WERI-Rb-1 (cell line): ENCODE measurements at regions not wholly inside any gene's neighbourhood (a gene's known extent, or its start where the extent isn't known, plus 50 kb on each side); places are given as distances from the start of the nearest gene placed in this dataset.

Experiments
- DNase-seq: peaks from one replicate; pipeline ENCODE4 v3.0.0-alpha.2; 2020
- H3K27ac ChIP-seq: fragments of 250-450 bp; sonication (Bioruptor Pico); 2 replicates; pipeline ENCODE4 v1.5.1; 2020; ENCODE audit warnings: mild to moderate bottlenecking, moderate library complexity
- H3K27me3 ChIP-seq: fragments of 250-450 bp; sonication (Bioruptor Pico); 2 replicates; pipeline ENCODE4 v1.5.1; 2021; ENCODE audit warnings: mild to moderate bottlenecking, low read depth, moderate library complexity; ENCODE audit not compliant: insufficient read depth, severe bottlenecking
- H3K36me3 ChIP-seq: fragments of 250-450 bp; sonication (Bioruptor Pico); 2 replicates; pipeline ENCODE4 v1.5.1; 2020; ENCODE audit warnings: mild to moderate bottlenecking, moderate library complexity
- H3K4me3 ChIP-seq: 2 replicates; pipeline ENCODE4 v1.5.1; 2011; ENCODE audit warnings: low read depth, mild to moderate bottlenecking, control low read depth, low read length
- H3K9me3 ChIP-seq: fragments of 250-450 bp; sonication (Bioruptor Pico); 2 replicates; pipeline ENCODE4 v1.5.1; 2021; ENCODE audit warnings: mild to moderate bottlenecking, moderate library complexity; ENCODE audit not compliant: severe bottlenecking
- TF ChIP-seq, protein P1 (sequence below): IDR thresholded peaks from 2 replicates; pipeline ENCODE4 v1.5.1; 2011; ENCODE audit warnings: low read depth, mild to moderate bottlenecking, control low read depth, inconsistent platforms, low read length

DNA sequence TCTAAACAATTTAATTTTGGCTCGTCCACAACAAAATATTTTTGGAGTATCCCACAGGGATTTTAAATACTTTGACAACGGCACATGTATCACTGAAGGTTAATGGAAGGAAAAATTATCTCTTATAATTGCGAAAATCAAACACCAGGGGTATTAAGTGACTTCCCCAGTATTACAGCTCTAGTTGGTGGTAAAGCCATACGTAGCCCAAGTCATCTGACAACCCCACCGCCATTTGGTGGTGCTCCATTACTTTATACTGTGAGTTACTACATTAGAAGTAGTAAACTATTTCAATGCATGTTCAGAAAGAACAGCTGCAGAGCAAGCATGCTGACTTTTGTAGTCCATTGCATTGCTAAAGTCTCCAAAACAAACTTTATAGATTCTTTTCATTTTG, 179.7 kb downstream of the HGF start:
- Histone ChIP-seq H3K36me3 (no peaks in the 10 kb centered on the region), H3K9me3 (no peaks in the 10 kb centered on the region), H3K27me3 (no peaks in the 10 kb centered on the region), H3K27ac (no peak overlapping the region), H3K4me3 (no peak overlapping the region)
- TF ChIP-seq, protein P1, sequence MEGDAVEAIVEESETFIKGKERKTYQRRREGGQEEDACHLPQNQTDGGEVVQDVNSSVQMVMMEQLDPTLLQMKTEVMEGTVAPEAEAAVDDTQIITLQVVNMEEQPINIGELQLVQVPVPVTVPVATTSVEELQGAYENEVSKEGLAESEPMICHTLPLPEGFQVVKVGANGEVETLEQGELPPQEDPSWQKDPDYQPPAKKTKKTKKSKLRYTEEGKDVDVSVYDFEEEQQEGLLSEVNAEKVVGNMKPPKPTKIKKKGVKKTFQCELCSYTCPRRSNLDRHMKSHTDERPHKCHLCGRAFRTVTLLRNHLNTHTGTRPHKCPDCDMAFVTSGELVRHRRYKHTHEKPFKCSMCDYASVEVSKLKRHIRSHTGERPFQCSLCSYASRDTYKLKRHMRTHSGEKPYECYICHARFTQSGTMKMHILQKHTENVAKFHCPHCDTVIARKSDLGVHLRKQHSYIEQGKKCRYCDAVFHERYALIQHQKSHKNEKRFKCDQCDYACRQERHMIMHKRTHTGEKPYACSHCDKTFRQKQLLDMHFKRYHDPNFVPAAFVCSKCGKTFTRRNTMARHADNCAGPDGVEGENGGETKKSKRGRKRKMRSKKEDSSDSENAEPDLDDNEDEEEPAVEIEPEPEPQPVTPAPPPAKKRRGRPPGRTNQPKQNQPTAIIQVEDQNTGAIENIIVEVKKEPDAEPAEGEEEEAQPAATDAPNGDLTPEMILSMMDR: no peak
- DNase-seq: no peak

DNA sequence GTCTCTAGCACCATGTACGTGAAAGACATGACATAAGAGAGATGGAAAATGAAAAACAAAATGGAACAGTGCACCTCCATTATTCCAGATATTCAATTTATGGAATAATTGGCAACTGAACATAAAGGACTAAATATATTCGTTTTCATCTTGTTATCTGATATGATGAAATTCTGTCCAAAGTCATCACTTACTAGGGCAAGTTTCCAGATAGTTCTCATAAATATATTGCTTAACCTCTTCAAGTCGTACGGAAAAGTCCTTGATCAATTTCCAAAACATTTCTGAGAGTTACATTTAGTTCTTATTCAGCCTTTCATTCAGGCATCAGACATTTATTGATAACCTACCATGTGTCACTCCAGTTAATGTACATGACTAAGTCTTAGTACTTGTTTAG, 185.2 kb downstream of the HGF start:
- H3K9me3 ChIP-seq: no peaks in the 10 kb centered on the region
- H3K4me3 ChIP-seq: no peak overlapping the region
- TF ChIP-seq, protein P1: no peak
- no peak for DNase-seq
- H3K27me3 ChIP-seq: no peaks in the 10 kb centered on the region
- no peak overlapping the region for H3K27ac ChIP-seq
- H3K36me3 ChIP-seq: no peaks in the 10 kb centered on the region

DNA sequence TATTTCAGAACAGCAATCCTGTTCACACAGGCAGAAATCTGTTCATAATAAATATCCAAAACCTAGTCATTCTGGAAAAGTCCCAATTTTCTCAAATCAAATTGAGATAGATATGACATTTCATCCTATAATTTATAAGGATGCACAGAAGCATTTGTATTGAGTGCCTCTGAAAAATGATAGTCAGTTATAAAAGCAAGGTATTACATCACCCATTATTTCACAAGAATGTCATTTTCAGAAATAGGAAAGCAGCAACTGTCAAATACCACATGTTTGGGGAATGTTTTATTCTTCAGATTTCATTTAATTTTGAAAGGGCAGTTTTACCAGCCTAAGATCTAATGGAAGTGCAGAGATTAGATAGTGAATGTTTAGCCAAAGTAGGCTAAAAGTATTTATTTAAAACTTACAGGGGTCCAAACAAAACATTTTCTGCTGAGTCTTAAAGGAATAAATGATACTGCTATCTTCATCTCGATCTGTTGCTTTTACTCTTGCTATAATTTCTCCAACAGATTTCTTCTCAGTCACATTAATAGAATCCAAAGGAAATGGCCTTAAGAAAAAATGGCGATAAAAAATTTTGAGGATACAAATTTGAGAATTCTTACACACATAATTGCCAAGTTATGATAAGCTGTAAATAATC, 185.8 kb downstream of the HGF start:
- H3K27ac ChIP-seq: no peak overlapping the region
- no peaks in the 10 kb centered on the region for H3K9me3 ChIP-seq
- TF ChIP-seq, protein P1: no peak
- DNase-seq: no peak
- H3K4me3 ChIP-seq: no peak overlapping the region
- no peaks in the 10 kb centered on the region for H3K36me3 ChIP-seq
- H3K27me3 ChIP-seq: no peaks in the 10 kb centered on the region

DNA sequence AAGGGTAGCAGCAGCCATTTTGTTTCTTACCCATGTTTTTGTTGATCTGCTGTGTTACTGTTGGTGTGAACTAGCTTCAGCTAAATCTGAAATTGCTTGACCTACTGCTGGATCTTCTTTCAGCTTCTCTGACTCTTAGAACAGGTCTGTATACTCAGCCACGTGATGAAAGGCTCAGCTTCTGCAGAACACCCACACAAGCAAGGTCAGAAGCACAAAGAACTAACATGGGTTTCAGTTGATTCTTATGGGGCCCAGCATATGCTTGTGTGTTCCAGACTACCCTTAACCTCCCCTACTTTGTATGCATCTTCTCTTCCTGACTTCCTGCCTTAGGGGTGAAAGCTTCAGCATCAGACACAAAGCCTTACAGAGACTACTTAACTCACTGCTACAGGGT, 186.8 kb downstream of the HGF start:
- H3K27me3 ChIP-seq: no peaks in the 10 kb centered on the region
- TF ChIP-seq, protein P1: no peak
- no peaks in the 10 kb centered on the region for H3K36me3 ChIP-seq
- DNase-seq: no peak
- no peak overlapping the region for H3K27ac ChIP-seq
- no peak overlapping the region for H3K4me3 ChIP-seq
- H3K9me3 ChIP-seq: no peaks in the 10 kb centered on the region

DNA sequence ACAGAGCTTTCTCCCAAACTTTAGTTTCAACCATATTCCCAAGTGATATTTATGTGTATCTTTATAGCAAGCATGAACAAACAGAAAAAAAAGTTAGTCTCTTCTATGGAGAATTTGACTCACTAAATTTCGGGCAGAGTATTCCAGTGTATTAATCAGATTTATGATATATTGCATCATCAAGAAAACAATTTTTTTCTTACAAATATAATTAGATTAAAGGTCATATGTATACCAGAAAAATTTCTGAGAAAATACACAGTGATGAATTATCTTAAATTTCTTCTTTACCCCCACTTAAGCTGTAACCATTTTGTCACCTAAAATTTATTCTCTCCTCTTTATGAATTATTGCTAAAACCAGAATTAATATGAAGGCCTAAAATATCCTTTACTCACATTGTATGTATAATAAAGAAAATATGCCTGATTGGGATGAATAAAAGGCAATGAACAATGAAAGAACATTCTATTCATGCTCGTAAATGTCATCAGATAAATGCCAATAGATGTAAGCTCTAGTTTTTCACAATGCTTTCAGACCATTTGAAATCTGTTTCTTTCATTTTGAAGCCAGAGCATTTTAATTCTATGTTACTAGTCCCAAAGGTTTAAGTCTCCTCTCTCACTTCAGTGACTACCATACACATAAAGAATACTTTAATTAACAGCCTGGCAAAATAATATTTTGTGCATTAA, 192.1 kb downstream of the HGF start:
- H3K36me3 ChIP-seq: no peaks in the 10 kb centered on the region
- no peaks in the 10 kb centered on the region for H3K27me3 ChIP-seq
- no peaks in the 10 kb centered on the region for H3K9me3 ChIP-seq
- no peak overlapping the region for H3K4me3 ChIP-seq
- TF ChIP-seq, protein P1: no peak
- DNase-seq: no peak
- H3K27ac ChIP-seq: no peak overlapping the region
